ENCODE measurements at regions not wholly inside any gene's neighbourhood (a gene's known extent, or its start where the extent isn't known, plus 50 kb on each side); places are given as distances from the start of the nearest gene placed in this dataset.

GRCh38 chr6:43869792-43870659, 100.0 kb downstream of the VEGFA start:
- DNase-seq (ENCODE audit: low spot score): no peak

GRCh38 chr6:43869079-43869710, 99.2 kb downstream of the VEGFA start:
- DNase-seq (ENCODE audit: low spot score): no peak
- H3K27ac ChIP-seq: no peak overlapping the region
- no peak for TF ChIP-seq CTCF (IDR thresholded peaks at IDR 0.05)

More at GRCh38 chr6:43869792-43870659, 100.0 kb downstream of the VEGFA start:
- no peak for TF ChIP-seq CTCF (IDR thresholded peaks at IDR 0.05)
- H3K4me3 ChIP-seq: no peak overlapping the region
- H3K27ac ChIP-seq: no peak overlapping the region

GRCh38 chr6:43868467-43868866, 98.5 kb downstream of the VEGFA start:
- Histone ChIP-seq H3K27ac (no peak overlapping the region), H3K4me3 (no peak overlapping the region)
- TF ChIP-seq CTCF (IDR thresholded peaks at IDR 0.05): no peak
- no peak for DNase-seq (ENCODE audit: low spot score)

More at GRCh38 chr6:43869079-43869710, 99.2 kb downstream of the VEGFA start:
- H3K4me3 ChIP-seq: no peak overlapping the region

- no peak for TF ChIP-seq CTCF (IDR thresholded peaks at IDR 0.05)
- Histone ChIP-seq H3K27ac (no peak overlapping the region), H3K4me3 (no peak overlapping the region)
- DNase-seq (ENCODE audit: low spot score): no peak
Measured at GRCh38 chr6:43867996-43868395, 98.0 kb downstream of the VEGFA start.

GRCh38 chr6:43867246-43867645, 97.2 kb downstream of the VEGFA start:
- no peak for TF ChIP-seq CTCF (IDR thresholded peaks at IDR 0.05)
- no peak overlapping the region for H3K27ac ChIP-seq
- DNase-seq (ENCODE audit: low spot score): no peak
- H3K4me3 ChIP-seq: no peak overlapping the region

- Histone ChIP-seq H3K27ac (no peak overlapping the region), H3K4me3 (no peak overlapping the region)
- no peak for DNase-seq (ENCODE audit: low spot score)
- TF ChIP-seq CTCF (IDR thresholded peaks at IDR 0.05): no peak
Measured at GRCh38 chr6:43865932-43866645, 96.1 kb downstream of the VEGFA start.

Measured in coronary artery (tissue), 2 donors.